Ectodermal cell (in vitro differentiated cells): ENCODE measurements at regions not wholly inside any gene's neighbourhood (a gene's known extent, or its start where the extent isn't known, plus 50 kb on each side); places are given as distances from the start of the nearest gene placed in this dataset.

Experiments used
- H3K27ac ChIP-seq: 2 replicates; pipeline ENCODE4 v1.7.0; 2013; ENCODE audit warnings: mild to moderate bottlenecking, low read depth, low read length; ENCODE audit not compliant: insufficient read depth, poor library complexity, severe bottlenecking
- H3K27me3 ChIP-seq: 2 replicates; pipeline ENCODE4 v1.7.0; 2013; ENCODE audit warnings: mild to moderate bottlenecking, low read length; ENCODE audit not compliant: insufficient read depth, control insufficient read depth, poor library complexity, severe bottlenecking
- H3K36me3 ChIP-seq: one replicate; pipeline ENCODE4 v1.7.0; 2013; ENCODE audit warnings: low read length; ENCODE audit not compliant: control insufficient read depth, insufficient read depth
- H3K4me1 ChIP-seq: one replicate; pipeline ENCODE4 v1.7.0; 2013; ENCODE audit warnings: low read length; ENCODE audit not compliant: control insufficient read depth, insufficient read depth
- H3K4me3 ChIP-seq: 2 replicates; pipeline ENCODE4 v1.7.0; 2013; ENCODE audit warnings: low read depth, low read length, control low read depth; ENCODE audit not compliant: insufficient read depth
- H3K9me3 ChIP-seq: 2 replicates; pipeline ENCODE4 v1.7.0; 2013; ENCODE audit warnings: mild to moderate bottlenecking, low read length, moderate library complexity; ENCODE audit not compliant: control insufficient read depth
- WGBS, 2 experiments: methylation state at CpG; one replicate each; pipeline ENCODE4 v1.1.7; 2013; ENCODE audit warnings: missing lambda C conversion rate in 2 of 2; 5-methylcytosine and 5-hydroxymethylcytosine counted together

DNA sequence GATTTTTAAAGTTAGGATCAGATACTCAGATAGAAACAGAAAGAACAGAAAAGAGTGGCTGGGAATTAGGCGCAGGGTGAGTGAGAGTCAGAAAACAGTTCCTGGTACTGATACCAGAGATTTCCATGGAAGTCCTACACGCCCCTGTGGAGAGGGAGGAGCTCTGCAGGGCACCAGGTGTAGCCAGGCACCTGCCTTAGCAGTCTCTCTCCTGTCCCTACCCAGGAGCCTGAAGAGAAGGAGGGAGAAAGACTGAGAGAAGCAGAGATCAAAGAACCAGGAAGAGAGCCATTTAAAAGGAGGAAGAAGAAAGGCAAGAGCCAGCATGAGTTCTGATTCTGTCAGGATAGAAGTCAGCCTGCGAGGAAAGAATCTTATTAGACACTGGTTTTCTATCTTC is 65.0 kb downstream of the CBLN1 start:
- 60 to 64% methylated on average over 3 of the region's 3 CpGs for WGBS, 2 experiments
- H3K4me3 ChIP-seq, result no peak overlapping the region
- H3K36me3 ChIP-seq, result no peaks in the 10 kb centered on the region
- peaks cover 19% of the 10 kb centered on the region for H3K4me1 ChIP-seq
- no peaks in the 10 kb centered on the region for H3K9me3 ChIP-seq
- peaks cover 38% of the 10 kb centered on the region for H3K27me3 ChIP-seq
- no peak overlapping the region for H3K27ac ChIP-seq

DNA sequence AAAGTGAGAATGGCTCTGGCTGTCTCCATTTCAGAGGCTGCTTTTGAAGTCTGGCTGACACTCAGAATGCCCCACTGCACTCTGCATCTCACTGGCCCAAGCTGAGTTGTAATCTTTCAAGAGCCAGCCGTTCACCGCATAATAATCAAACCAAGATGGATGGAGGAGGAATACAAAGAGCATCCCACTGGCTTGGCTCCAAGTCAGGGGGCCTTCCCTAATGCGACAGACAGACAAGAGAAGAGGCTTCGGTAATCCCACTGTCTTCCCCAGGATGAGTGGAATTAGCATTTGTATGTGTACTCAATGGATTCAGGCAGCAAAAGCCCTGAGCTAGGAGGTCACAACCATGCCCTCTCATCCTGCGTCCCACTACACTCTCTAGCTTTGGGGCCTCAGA is 68.0 kb downstream of the CBLN1 start:
- 5 to 8% methylated on average over 5 of the region's 5 CpGs for WGBS, 2 experiments
- H3K4me1 ChIP-seq, result peaks cover 11% of the 10 kb centered on the region
- no peak overlapping the region for H3K27ac ChIP-seq
- no peak overlapping the region for H3K4me3 ChIP-seq
- H3K9me3 ChIP-seq, result no peaks in the 10 kb centered on the region
- no peaks in the 10 kb centered on the region for H3K36me3 ChIP-seq
- peaks cover 36% of the 10 kb centered on the region for H3K27me3 ChIP-seq

DNA sequence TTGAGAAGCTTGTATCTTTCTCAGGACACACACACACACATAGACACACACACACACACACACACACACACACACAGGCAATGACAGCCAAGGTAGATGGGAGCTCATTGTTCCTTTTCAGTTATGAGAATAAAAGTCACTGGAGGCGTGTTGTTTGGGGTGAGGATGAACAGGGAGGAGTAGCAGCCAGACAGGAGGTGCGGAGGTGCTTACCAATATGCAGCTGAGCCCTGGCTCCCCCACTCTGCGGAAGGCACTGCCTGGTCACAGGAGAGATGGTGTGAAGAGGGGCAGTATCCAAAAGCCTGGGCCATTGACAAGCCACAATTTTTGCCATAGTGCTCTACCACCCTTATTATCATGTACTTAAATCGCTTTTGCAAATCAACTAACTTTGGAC is 77.4 kb downstream of the CBLN1 start:
- Histone ChIP-seq H3K27ac (no peak overlapping the region), H3K4me3 (no peak overlapping the region), H3K4me1 (no peaks in the 10 kb centered on the region), H3K27me3 (no peaks in the 10 kb centered on the region), H3K36me3 (no peaks in the 10 kb centered on the region), H3K9me3 (no peaks in the 10 kb centered on the region)
- 93 to 95% methylated on average over 4 of the region's 4 CpGs for WGBS, 2 experiments

DNA sequence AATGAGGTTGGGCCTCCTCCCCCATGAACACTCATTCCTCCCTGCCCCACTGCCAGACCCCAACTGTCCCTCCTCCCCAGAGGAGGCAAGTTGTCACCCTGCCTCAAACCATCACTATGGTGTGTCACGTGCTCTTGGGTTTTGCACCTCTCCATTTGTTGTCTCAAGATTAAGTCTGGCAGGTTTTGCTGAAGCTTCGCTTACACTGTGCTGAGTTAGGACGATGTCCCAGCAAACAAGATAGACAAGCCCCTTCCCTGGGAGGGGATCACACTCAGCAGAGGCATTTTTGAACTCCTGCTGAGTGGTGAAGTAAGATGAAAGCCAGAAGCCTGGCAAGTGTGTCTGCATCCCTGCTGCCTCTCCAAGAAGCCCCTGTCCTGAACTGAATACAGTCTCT is 78.3 kb downstream of the CBLN1 start:
- 82 to 86% methylated on average over 3 of the region's 3 CpGs for WGBS, 2 experiments
- Histone ChIP-seq H3K36me3 (no peaks in the 10 kb centered on the region), H3K27me3 (no peaks in the 10 kb centered on the region), H3K9me3 (no peaks in the 10 kb centered on the region), H3K4me3 (no peak overlapping the region), H3K4me1 (no peaks in the 10 kb centered on the region), H3K27ac (no peak overlapping the region)

DNA sequence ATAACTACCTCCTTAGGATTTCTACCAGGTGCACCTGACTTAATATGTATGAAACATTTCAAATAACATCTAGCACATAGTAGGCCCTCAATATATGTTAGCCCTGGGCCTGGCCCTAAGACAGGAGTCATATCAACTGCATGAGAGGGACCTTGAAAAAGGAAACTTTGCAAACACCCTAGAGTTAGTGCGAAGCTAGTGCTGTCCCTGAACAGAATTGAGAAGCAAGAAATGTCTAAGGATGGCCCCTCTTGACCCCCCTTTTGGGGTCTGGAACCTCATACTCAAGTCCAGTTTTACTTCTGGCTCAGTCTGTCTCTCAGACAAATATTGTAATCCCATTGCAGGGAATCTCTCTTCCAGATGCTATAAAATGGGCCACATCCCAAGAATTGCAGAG is 80.5 kb downstream of the CBLN1 start:
- Histone ChIP-seq H3K9me3 (no peaks in the 10 kb centered on the region), H3K27me3 (no peaks in the 10 kb centered on the region), H3K4me1 (no peaks in the 10 kb centered on the region), H3K27ac (no peak overlapping the region), H3K36me3 (no peaks in the 10 kb centered on the region), H3K4me3 (no peak overlapping the region)
- 93 to 94% methylated on average over 1 of the region's 1 CpG for WGBS, 2 experiments

DNA sequence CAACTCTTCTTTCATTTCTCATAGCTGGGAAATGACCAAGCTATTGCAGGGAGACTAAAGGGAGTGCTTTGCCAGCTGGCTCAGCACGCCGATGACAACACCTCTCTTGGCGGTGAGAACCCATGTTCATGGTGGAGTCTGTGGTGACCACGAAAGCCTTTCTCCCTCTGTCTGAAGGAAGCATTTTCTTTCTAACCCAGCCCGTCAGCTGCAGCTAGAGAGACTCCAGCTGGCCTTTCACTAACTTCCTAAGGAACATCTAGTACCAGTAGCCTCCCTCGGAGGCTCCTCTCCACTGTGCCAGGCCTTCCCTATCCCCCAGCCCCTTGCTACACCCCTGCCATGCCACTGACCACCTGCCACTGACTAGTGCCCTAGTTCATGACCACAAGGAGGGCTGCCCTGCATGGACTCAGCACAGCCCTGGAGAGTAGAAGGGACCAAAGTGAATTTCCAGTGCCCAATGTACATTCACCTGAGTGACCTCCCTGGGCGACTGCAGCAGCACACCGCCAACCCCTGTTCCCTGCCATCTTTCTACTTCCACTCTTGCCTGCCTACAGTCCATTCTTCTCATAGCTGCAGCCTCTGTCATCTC is 81.3 kb downstream of the CBLN1 start:
- Histone ChIP-seq H3K4me1 (no peaks in the 10 kb centered on the region), H3K9me3 (no peaks in the 10 kb centered on the region), H3K4me3 (no peak overlapping the region), H3K36me3 (no peaks in the 10 kb centered on the region), H3K27ac (no peak overlapping the region), H3K27me3 (no peaks in the 10 kb centered on the region)
- 93 to 94% methylated on average over 8 of the region's 8 CpGs for WGBS, 2 experiments

DNA sequence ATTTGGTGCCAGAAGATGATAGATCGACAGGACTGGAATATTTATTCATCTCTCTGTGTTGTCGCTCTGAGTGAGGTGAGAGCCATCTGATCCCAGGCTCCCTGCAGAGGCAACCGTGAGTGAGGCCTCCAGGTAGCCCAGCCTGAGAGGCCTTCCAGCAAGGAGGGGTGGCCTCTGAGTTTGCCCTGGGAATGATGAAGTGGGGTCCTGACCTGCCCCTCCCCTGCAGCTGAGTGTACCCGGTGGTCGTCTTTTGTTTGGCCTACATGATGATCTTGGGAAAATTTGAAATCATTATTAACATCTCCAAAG is 86.4 kb downstream of the CBLN1 start:
- H3K4me1 ChIP-seq, result no peaks in the 10 kb centered on the region
- no peaks in the 10 kb centered on the region for H3K9me3 ChIP-seq
- no peaks in the 10 kb centered on the region for H3K27me3 ChIP-seq
- no peak overlapping the region for H3K4me3 ChIP-seq
- no peaks in the 10 kb centered on the region for H3K36me3 ChIP-seq
- 79 to 81% methylated on average over 5 of the region's 5 CpGs for WGBS, 2 experiments
- no peak overlapping the region for H3K27ac ChIP-seq

DNA sequence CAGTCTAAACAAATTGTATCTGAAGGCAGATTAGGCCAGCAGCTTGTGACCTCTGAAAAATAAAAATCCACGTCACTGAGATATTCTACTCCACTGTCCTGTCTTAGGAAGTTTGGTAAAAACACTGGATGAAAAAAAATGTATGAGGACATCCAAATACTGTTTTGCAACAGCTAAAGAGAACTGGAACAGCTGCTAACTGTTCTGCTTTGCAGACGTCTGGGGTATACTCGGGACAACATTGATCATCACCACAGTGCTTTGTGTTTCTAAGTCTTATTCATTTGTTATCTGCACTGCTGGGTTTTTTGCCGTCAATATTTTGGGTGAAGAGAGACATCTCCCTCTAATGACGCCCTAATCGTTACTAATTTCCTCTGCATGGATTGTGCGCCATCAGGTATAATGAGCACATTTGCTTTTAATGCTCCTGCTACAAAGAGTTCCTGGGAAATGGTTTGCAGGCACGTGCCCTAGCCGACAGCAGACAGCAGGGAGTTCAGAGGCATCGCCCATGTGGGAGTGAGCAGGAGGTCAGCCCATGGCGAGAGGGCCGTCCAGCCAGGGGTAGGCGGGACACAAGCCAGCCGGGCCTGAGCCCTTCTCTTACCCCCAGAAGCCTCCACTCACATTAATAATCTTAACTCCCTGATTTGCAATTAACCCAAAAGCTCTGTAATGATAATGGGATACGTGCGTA is 87.0 kb downstream of the CBLN1 start:
- H3K4me3 ChIP-seq, result no peak overlapping the region
- H3K27me3 ChIP-seq, result no peaks in the 10 kb centered on the region
- no peaks in the 10 kb centered on the region for H3K4me1 ChIP-seq
- H3K27ac ChIP-seq, result no peak overlapping the region
- WGBS, 2 experiments, result 79% methylated on average over 16 of the region's 16 CpGs
- no peaks in the 10 kb centered on the region for H3K36me3 ChIP-seq
- no peaks in the 10 kb centered on the region for H3K9me3 ChIP-seq

DNA sequence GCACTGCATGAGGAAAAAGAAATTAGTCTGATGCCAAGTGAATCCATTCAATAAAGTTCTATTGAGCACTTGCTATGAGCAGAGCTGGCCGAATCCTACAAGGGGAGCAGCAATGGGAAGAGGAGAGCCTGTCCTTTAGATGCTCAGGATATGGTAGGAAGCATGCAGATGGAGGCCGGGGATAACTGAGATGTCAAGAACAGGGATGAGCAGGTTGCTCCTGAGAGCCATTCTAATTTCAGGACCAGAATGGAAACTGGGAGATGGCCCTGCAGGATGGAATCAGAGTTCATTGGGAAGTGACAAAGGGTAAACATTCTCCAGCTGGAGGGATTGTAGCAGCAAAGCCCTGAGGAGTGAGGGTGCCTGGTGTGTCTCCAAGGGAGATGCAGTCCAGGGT is 88.0 kb downstream of the CBLN1 start:
- Histone ChIP-seq H3K4me1 (no peaks in the 10 kb centered on the region), H3K4me3 (no peak overlapping the region), H3K9me3 (no peaks in the 10 kb centered on the region), H3K36me3 (no peaks in the 10 kb centered on the region), H3K27ac (no peak overlapping the region), H3K27me3 (no peaks in the 10 kb centered on the region)
- 92 to 95% methylated on average over 2 of the region's 2 CpGs for WGBS, 2 experiments

DNA sequence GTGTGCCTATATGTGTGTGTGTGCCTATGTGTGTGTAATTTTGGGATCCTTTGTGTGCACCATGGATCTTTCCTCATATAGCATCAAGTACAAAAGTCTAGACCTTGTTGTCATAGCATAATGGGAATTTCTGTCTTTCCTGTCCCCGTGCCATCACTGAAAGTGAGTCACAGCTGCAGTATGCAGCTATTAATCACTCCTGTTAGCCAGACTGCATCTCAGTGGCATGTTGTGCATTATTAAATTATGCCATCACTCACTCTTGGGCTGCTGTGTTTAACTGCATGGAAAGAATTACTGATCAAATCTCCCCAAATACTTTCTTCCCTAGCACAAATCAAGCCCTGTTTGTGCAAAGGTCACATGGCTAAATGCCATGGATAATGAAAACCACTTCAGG is 92.4 kb downstream of the CBLN1 start:
- WGBS, 2 experiments, result 76 to 88% methylated on average over 1 of the region's 1 CpG
- Histone ChIP-seq H3K27ac (no peak overlapping the region), H3K27me3 (no peaks in the 10 kb centered on the region), H3K9me3 (no peaks in the 10 kb centered on the region), H3K4me1 (no peaks in the 10 kb centered on the region), H3K36me3 (no peaks in the 10 kb centered on the region), H3K4me3 (no peak overlapping the region)

DNA sequence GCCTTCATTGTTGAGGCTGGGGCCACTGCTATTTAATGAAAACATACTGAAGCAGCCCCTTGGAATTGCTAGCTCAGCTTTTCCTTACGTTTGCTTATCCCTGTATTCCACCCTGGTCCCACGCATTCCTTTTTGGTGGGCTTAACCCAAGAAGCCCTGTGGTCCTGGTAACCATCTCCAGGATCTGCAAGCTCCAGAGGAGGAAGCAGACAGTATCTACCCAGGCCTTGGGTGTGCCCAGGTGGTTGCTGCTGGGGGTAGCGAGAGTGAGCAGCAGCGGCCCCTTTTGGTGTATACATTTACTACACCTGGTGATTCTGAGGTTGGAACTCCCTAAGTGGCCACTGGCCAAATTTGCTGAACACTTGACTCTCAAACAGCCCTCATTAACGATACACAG is 97.7 kb downstream of the CBLN1 start:
- Histone ChIP-seq H3K9me3 (no peaks in the 10 kb centered on the region), H3K4me3 (no peak overlapping the region), H3K27me3 (no peaks in the 10 kb centered on the region), H3K36me3 (no peaks in the 10 kb centered on the region), H3K27ac (no peak overlapping the region), H3K4me1 (no peaks in the 10 kb centered on the region)
- 46 to 48% methylated on average over 5 of the region's 5 CpGs for WGBS, 2 experiments
